Tongue (tissue), 1 donor: ENCODE measurements at regions not wholly inside any gene's neighbourhood (a gene's known extent, or its start where the extent isn't known, plus 50 kb on each side); places are given as distances from the start of the nearest gene placed in this dataset.

Experiments used
- DNase-seq: peaks from one replicate; pipeline ENCODE4 v3.0.0-alpha.2; 2015

- DNase-seq = no peak
Measured at GRCh38 chr2:102078773-102079172, 63.8 kb upstream of the IL1R1 start.

- no peak for DNase-seq
Measured at GRCh38 chr2:102080451-102081242, 61.9 kb upstream of the IL1R1 start.

DNA sequence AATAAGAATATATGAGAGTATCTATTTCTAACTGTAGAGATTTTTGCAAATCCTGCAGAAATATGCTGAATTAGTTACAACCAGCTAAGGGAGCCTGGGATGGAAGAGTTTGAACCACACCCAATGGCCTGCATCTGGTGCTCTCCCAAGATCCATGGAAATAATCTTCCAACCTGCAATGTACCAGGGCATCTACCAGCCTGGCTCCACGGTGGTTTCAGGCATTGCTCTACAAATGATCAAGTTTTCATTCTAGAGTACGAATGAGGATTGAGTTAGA lies 61.4 kb upstream of the IL1R1 start:
- no peak for DNase-seq

GRCh38 chr2:102081606-102082005 lies 60.9 kb upstream of the IL1R1 start:
- no peak for DNase-seq

GRCh38 chr2:102082571-102083392 lies 59.8 kb upstream of the IL1R1 start:
- DNase-seq = peak; percentile 51

DNA sequence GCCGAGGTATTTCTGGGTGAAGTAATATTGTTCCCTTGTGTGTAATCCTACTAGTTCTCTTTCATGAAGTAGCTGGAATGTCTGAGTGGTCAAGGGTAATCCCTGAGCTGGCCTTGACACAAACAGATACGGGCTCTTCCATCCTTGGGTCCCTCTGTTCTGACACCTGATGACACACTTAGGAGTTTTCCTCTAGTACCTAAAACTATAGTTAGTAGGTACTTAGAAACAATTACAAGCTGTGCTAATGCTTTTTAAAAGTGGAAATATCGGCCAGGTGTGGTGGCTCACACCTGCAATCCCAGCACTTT lies 59.2 kb upstream of the IL1R1 start:
- no peak for DNase-seq

DNA sequence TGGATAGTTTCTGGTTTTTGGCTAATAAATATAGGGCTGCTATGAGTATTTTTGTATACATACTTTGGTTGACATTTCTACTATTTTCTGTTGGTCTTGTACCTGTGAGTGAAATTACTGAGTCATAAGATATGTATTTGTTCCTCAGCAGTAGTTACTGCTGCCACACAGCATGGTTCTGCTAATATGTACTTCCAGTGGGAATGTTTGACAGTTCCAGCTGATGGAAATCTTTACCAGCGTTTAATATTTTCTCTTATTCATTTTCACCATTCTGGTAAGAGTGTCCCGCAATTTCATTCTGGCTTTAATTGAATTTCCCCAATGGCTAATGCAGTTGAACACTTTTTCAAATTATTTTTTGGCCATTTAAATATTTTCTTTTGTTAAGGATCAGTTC lies 57.9 kb upstream of the IL1R1 start:
- no peak for DNase-seq

DNA sequence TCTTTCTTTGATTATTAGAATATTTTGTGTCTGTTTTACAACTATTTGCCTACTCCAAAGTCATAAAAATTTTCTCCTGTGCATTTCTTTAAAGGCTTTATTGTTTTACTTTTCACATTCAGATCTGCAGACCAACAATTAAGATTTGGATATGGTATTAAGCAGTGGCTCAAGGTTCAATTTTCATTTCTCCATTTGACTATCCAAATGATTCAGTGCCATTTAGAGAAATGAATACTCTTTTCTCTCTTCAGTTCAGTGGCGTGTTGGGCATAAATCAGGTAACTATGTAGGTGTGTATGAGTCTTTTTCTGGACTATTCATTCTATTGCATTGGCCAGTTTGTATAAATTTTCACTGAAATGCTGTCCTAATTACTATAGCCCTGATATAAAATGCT lies 57.3 kb upstream of the IL1R1 start:
- DNase-seq = no peak

GRCh38 chr2:102086150-102086872 lies 56.2 kb upstream of the IL1R1 start:
- DNase-seq = no peak

- DNase-seq = no peak
Measured at GRCh38 chr2:102091121-102091520, 51.4 kb upstream of the IL1R1 start.

- DNase-seq = no peak
Measured at GRCh38 chr2:102091908-102092307, 50.6 kb upstream of the IL1R1 start.

- no peak for DNase-seq
Measured at GRCh38 chr2:102092535-102092934, 50.0 kb upstream of the IL1R1 start.
